PC-9 (cell line): ENCODE measurements at regions not wholly inside any gene's neighbourhood (a gene's known extent, or its start where the extent isn't known, plus 50 kb on each side); places are given as distances from the start of the nearest gene placed in this dataset.
"Not testable (repeated sequence)": the region's sequence is repeated elsewhere in the genome, so short reads cannot be mapped to it uniquely, and the experiment has no call there.

Experiments
- BruUV-seq: library from RNA; stranded (reverse); fragments of 400-500 nt; replicated peaks from 2 replicates; lab custom pipeline; 2021; lab: Mats Ljungman, UMichigan
- CTCF ChIA-PET: fragments of 300-600 bp; sonication (Branson Sonifier 250); formaldehyde crosslinking; loops from one replicate; lab custom pipeline; 2022; ENCODE audit warnings: antibody characterized with exemption; lab: Charles Lee
- POLR2A ChIA-PET: fragments of 300-600 bp; sonication (Branson Sonifier 250); formaldehyde crosslinking; loops from one replicate; lab custom pipeline; 2022; ENCODE audit warnings: antibody characterized with exemption; ENCODE audit not compliant: unreplicated experiment; lab: Charles Lee
- DNase-seq, 2 experiments: peaks; one replicate each; pipeline versions ENCODE4 v3.0.0 to v3.0.0-alpha.2; 2015 to 2022; ENCODE audit warnings: mixed read lengths in 1 of 2
- H2AFZ ChIP-seq: fragments of 200-600 bp; sonication (generic); 2 replicates; pipeline ENCODE4 v1.8.1; 2017; ENCODE audit warnings: antibody characterized with exemption
- H3F3A ChIP-seq: fragments of 200-600 bp; sonication (generic); 2 replicates; pipeline ENCODE4 v1.8.1; 2017; ENCODE audit warnings: antibody characterized with exemption, mild to moderate bottlenecking, low read depth; ENCODE audit not compliant: insufficient read depth
- H3K27ac ChIP-seq: fragments of 200-600 bp; sonication (generic); 2 replicates; pipeline ENCODE4 v1.6.1; 2016; ENCODE audit warnings: mixed run types
- H3K27me3 ChIP-seq: fragments of 200-600 bp; sonication (generic); 2 replicates; pipeline ENCODE4 v1.6.1; 2016; ENCODE audit warnings: low read depth, mixed run types; ENCODE audit not compliant: insufficient read depth
- H3K36me3 ChIP-seq: fragments of 200-600 bp; sonication (generic); 2 replicates; pipeline ENCODE4 v1.6.1; 2016; ENCODE audit warnings: low read depth, mixed run types
- H3K4me1 ChIP-seq: fragments of 200-600 bp; sonication (generic); replicated peaks from 2 replicates; pipeline ENCODE4 v1.6.1; 2016; ENCODE audit warnings: mixed run types; ENCODE audit not compliant: insufficient read depth
- H3K4me2 ChIP-seq: fragments of 200-600 bp; sonication (generic); 2 replicates; pipeline ENCODE4 v1.6.1; 2017; ENCODE audit warnings: mixed run types
- H3K4me3 ChIP-seq: fragments of 200-600 bp; sonication (generic); 2 replicates; pipeline ENCODE4 v1.6.1; 2016; ENCODE audit warnings: mixed run types
- H3K79me2 ChIP-seq: fragments of 200-600 bp; sonication (generic); 2 replicates; pipeline ENCODE4 v1.6.1; 2017; ENCODE audit warnings: low read depth, mixed run types
- H3K9me2 ChIP-seq: fragments of 200-600 bp; sonication (generic); 2 replicates; pipeline ENCODE4 v1.8.1; 2017; ENCODE audit warnings: mild to moderate bottlenecking; ENCODE audit not compliant: insufficient read depth
- H3K9me3 ChIP-seq: fragments of 200-600 bp; sonication (generic); 2 replicates; pipeline ENCODE4 v1.8.1; 2016; ENCODE audit warnings: low read depth; ENCODE audit not compliant: insufficient read depth
- H4K20me1 ChIP-seq: fragments of 200-600 bp; sonication (generic); 2 replicates; pipeline ENCODE4 v1.8.1; 2017; ENCODE audit not compliant: insufficient read depth
- CTCF ChIP-seq: fragments of 200-600 bp; sonication (generic); conservative IDR thresholded peaks from 2 replicates; pipeline ENCODE4 v1.6.1; 2017; ENCODE audit warnings: mixed run types, antibody characterized with exemption, mild to moderate bottlenecking, moderate library complexity
- EZH2 ChIP-seq: fragments of 200-600 bp; sonication (generic); IDR thresholded peaks from 2 replicates; pipeline ENCODE4 v1.8.0; 2017; ENCODE audit warnings: antibody characterized with exemption, low read depth
- intact Hi-C: fragments of 100-400 bp; cut with micrococcal nuclease; formaldehyde crosslinking; loops from one replicate; pipeline ENCODE4 v1.10.0; 2022; ENCODE audit not compliant: unreplicated experiment

GRCh38 chr2:16066261-16067036, 126.1 kb downstream of the MYCN start:
- no peak overlapping the region for H3K27ac ChIP-seq
- H3K4me3 ChIP-seq = no peak overlapping the region
- CTCF ChIA-PET = no interaction called here
- H3K9me2 ChIP-seq = no peaks in the 10 kb centered on the region
- H4K20me1 ChIP-seq = 0 out of 2 replicates have a peak, but pooled peaks cover 2% of the 10 kb centered on the region
- H3K9me3 ChIP-seq = no peaks in the 10 kb centered on the region
- H3K79me2 ChIP-seq = no peaks in the 10 kb centered on the region
- H3K4me2 ChIP-seq = no peak overlapping the region
- H3F3A ChIP-seq = no peaks in the 10 kb centered on the region
- no peaks in the 10 kb centered on the region for H3K36me3 ChIP-seq
- no peak overlapping the region for H2AFZ ChIP-seq
- H3K27me3 ChIP-seq = peaks cover 44% of the 10 kb centered on the region
- no peaks in the 10 kb centered on the region for H3K4me1 ChIP-seq
- BruUV-seq = no TSS peak
- DNase-seq = no peak
- intact Hi-C loops = no loop called here
- POLR2A ChIA-PET = no interaction called here
- TF ChIP-seq CTCF (no peak), EZH2 (no peak)

GRCh38 chr2:16065272-16066069, 125.1 kb downstream of the MYCN start:
- BruUV-seq, H3K36me3 ChIP-seq, H4K20me1 ChIP-seq, H3K79me2 ChIP-seq, DNase-seq, H3K4me3 ChIP-seq, H3K4me2 ChIP-seq, CTCF ChIA-PET, H3K9me3 ChIP-seq, H3K27ac ChIP-seq, H3K9me2 ChIP-seq, POLR2A ChIA-PET, intact Hi-C loops, H3F3A ChIP-seq, H3K4me1 ChIP-seq, H2AFZ ChIP-seq: not testable (repeated sequence)
- H3K27me3 ChIP-seq = peaks cover 34% of the 10 kb centered on the region

GRCh38 chr2:16064745-16065144, 124.4 kb downstream of the MYCN start:
- H3K27me3 ChIP-seq = peaks cover 27% of the 10 kb centered on the region
- TF ChIP-seq EZH2 (no peak), CTCF (no peak)
- no peaks in the 10 kb centered on the region for H4K20me1 ChIP-seq
- H3K9me2 ChIP-seq = no peaks in the 10 kb centered on the region
- ChIA-PET POLR2A (no interaction called here), CTCF (no interaction called here)
- DNase-seq = no peak
- intact Hi-C loops = no loop called here
- no peaks in the 10 kb centered on the region for H3K9me3 ChIP-seq
- H3K36me3 ChIP-seq = no peaks in the 10 kb centered on the region
- no peak overlapping the region for H3K27ac ChIP-seq
- H3K4me3 ChIP-seq = no peak overlapping the region
- no TSS peak for BruUV-seq
- no peaks in the 10 kb centered on the region for H3F3A ChIP-seq
- H3K4me2 ChIP-seq = no peak overlapping the region
- H3K79me2 ChIP-seq = no peaks in the 10 kb centered on the region
- H2AFZ ChIP-seq = no peak overlapping the region
- H3K4me1 ChIP-seq = no peaks in the 10 kb centered on the region
